A549 (cell line): ENCODE measurements at regions not wholly inside any gene's neighbourhood (a gene's known extent, or its start where the extent isn't known, plus 50 kb on each side); places are given as distances from the start of the nearest gene placed in this dataset.

ENCODE experiments used
- ATAC-seq, 2 experiments: fragments of 200-7000 bp in 1 of 2; fragments of >200 bp in 1 of 2; cut with Nextera tagmentation in 1 of 2; cut with Tn5 transposase in 1 of 2; 3 replicates each; pipeline versions ENCODE4 v1.8.0 to v1.9.1; 2018 to 2020; ENCODE audit warnings: mild to moderate bottlenecking in 1 of 2, moderate library complexity in 1 of 2
- CTCF ChIA-PET: fragments of 300-600 bp; sonication (Branson Sonifier 250); formaldehyde crosslinking; extraction: SDS; loops from one replicate; lab custom pipeline; 2021; ENCODE audit warnings: antibody characterized with exemption, inconsistent platforms; lab: Yijun Ruan, JAX
- POLR2A ChIA-PET: fragments of 350-600 bp; formaldehyde crosslinking; extraction: SDS; loops from one replicate; lab custom pipeline; 2021; ENCODE audit warnings: antibody characterized with exemption, inconsistent platforms; lab: Yijun Ruan, JAX
- DNase-seq, 2 experiments: peaks; one replicate each; pipeline versions ENCODE4 v3.0.0 to v3.0.0-alpha.2; 2011 to 2016; ENCODE audit warnings: low read depth in 1 of 2, low spot score in 1 of 2
- FAIRE-seq: peaks from 2 replicates; lab custom pipeline; 2011; peaks lifted over from hg19 to GRCh38; lab: Jason Lieb, UNC
- H3K27ac ChIP-seq, 2 experiments: fragments of >200 bp; sonication (Bioruptor Twin); formaldehyde crosslinking; 3 replicates each; pipeline ENCODE4 v1.5.1; 2016 to 2017
- H3K4me1 ChIP-seq: fragments of >200 bp; sonication (Bioruptor Twin); formaldehyde crosslinking; 3 replicates; pipeline ENCODE4 v1.6.1; 2016
- H3K4me2 ChIP-seq: fragments of >200 bp; sonication (Bioruptor Twin); formaldehyde crosslinking; 3 replicates; pipeline ENCODE4 v1.6.1; 2016
- H3K4me3 ChIP-seq: fragments of >200 bp; sonication (Bioruptor Twin); formaldehyde crosslinking; 3 replicates; pipeline ENCODE4 v1.5.1; 2016
- H3K9me3 ChIP-seq: fragments of >200 bp; sonication (Bioruptor Twin); formaldehyde crosslinking; 3 replicates; pipeline ENCODE4 v1.6.1; 2016
- CBX2 ChIP-seq: fragments of 200-600 bp; sonication (generic); IDR thresholded peaks from 2 replicates; pipeline ENCODE4 v1.6.1; 2016; ENCODE audit warnings: low read depth, mild to moderate bottlenecking, borderline replicate concordance
- CBX8 ChIP-seq: fragments of 200-600 bp; sonication (generic); IDR thresholded peaks from 2 replicates; pipeline ENCODE4 v1.6.1; 2016
- EHF ChIP-seq: fragments of 250-450 bp; sonication (Bioruptor Pico); IDR thresholded peaks from 2 replicates; pipeline ENCODE4 v1.5.0; 2020; ENCODE audit warnings: mild to moderate bottlenecking
- EHMT2 ChIP-seq: fragments of 200-600 bp; sonication (generic); IDR thresholded peaks from 2 replicates; pipeline ENCODE4 v1.6.1; 2016; ENCODE audit warnings: antibody characterized with exemption, low read depth, mild to moderate bottlenecking, moderate library complexity
- ELK1 ChIP-seq: fragments of 150-350 bp; IDR thresholded peaks from 2 replicates; pipeline ENCODE4 v1.6.1; 2014; ENCODE audit warnings: low read depth, mild to moderate bottlenecking, low read length
- FOSB ChIP-seq: fragments of 250-450 bp; sonication (Bioruptor Pico); IDR thresholded peaks from 2 replicates; pipeline ENCODE4 v1.5.0; 2020; ENCODE audit warnings: mild to moderate bottlenecking, moderate library complexity
- HMGXB4 ChIP-seq: fragments of 250-450 bp; sonication (Bioruptor Pico); IDR thresholded peaks from 2 replicates; pipeline ENCODE4 v1.5.0; 2021; ENCODE audit warnings: mild to moderate bottlenecking, moderate library complexity, borderline replicate concordance
- HOXA7 ChIP-seq: fragments of 250-450 bp; sonication (Bioruptor Pico); IDR thresholded peaks from 2 replicates; pipeline ENCODE4 v1.5.0; 2020; ENCODE audit warnings: mild to moderate bottlenecking, moderate library complexity
- JUNB ChIP-seq: fragments of >200 bp; sonication (Bioruptor Twin); formaldehyde crosslinking; IDR thresholded peaks from 2 replicates; pipeline ENCODE4 v1.6.1; 2016
- KDM5A ChIP-seq: fragments of 200-600 bp; sonication (generic); IDR thresholded peaks from 2 replicates; pipeline ENCODE4 v1.6.1; 2016; ENCODE audit warnings: antibody characterized with exemption, mild to moderate bottlenecking
- MAFK ChIP-seq: fragments of 450-650 bp; IDR thresholded peaks from 2 replicates; pipeline ENCODE4 v1.6.1; 2014; ENCODE audit not compliant: partially characterized antibody
- MAX ChIP-seq: IDR thresholded peaks from 2 replicates; pipeline ENCODE4 v1.6.1; 2012
- MYC ChIP-seq: IDR thresholded peaks from 2 replicates; pipeline ENCODE4 v1.6.1; 2012; ENCODE audit warnings: mild to moderate bottlenecking, inconsistent platforms, low read length, improper control_type of control experiment, borderline replicate concordance
- NFE2L2 ChIP-seq: fragments of 150-350 bp; conservative IDR thresholded peaks from 2 replicates; pipeline ENCODE4 v1.6.1; 2014; ENCODE audit warnings: low read length
- PHF8 ChIP-seq: fragments of 200-600 bp; sonication (generic); IDR thresholded peaks from 2 replicates; pipeline ENCODE4 v1.6.1; 2016; ENCODE audit warnings: low read depth, mild to moderate bottlenecking, antibody characterized with exemption, moderate library complexity, borderline replicate concordance
- POLR2AphosphoS2 ChIP-seq: conservative IDR thresholded peaks from 2 replicates; pipeline ENCODE4 v1.6.1; 2012; ENCODE audit warnings: low read length, improper control_type of control experiment, inconsistent platforms
- SMC3 ChIP-seq: fragments of >200 bp; sonication (Bioruptor Twin); formaldehyde crosslinking; IDR thresholded peaks from 3 replicates; pipeline ENCODE4 v1.6.1; 2018; ENCODE audit warnings: inconsistent platforms
- TP53 ChIP-seq: fragments of 250-450 bp; sonication (Bioruptor Pico); IDR thresholded peaks from 2 replicates; pipeline ENCODE4 v1.5.0; 2021; ENCODE audit warnings: mild to moderate bottlenecking, moderate library complexity
- ZFP36 ChIP-seq: fragments of 450-650 bp; IDR thresholded peaks from 2 replicates; pipeline ENCODE4 v1.6.1; 2014; ENCODE audit warnings: borderline replicate concordance; ENCODE audit not compliant: partially characterized antibody
- WGBS: methylation state at CpG from one replicate; pipeline ENCODE4 v1.1.6; 2017; ENCODE audit errors: missing lambda C conversion rate; 5-methylcytosine and 5-hydroxymethylcytosine counted together
- TF ChIP-seq, protein P1 (sequence below): IDR thresholded peaks from 2 replicates; pipeline ENCODE4 v1.6.1; 2012; ENCODE audit warnings: low read depth, borderline replicate concordance

DNA sequence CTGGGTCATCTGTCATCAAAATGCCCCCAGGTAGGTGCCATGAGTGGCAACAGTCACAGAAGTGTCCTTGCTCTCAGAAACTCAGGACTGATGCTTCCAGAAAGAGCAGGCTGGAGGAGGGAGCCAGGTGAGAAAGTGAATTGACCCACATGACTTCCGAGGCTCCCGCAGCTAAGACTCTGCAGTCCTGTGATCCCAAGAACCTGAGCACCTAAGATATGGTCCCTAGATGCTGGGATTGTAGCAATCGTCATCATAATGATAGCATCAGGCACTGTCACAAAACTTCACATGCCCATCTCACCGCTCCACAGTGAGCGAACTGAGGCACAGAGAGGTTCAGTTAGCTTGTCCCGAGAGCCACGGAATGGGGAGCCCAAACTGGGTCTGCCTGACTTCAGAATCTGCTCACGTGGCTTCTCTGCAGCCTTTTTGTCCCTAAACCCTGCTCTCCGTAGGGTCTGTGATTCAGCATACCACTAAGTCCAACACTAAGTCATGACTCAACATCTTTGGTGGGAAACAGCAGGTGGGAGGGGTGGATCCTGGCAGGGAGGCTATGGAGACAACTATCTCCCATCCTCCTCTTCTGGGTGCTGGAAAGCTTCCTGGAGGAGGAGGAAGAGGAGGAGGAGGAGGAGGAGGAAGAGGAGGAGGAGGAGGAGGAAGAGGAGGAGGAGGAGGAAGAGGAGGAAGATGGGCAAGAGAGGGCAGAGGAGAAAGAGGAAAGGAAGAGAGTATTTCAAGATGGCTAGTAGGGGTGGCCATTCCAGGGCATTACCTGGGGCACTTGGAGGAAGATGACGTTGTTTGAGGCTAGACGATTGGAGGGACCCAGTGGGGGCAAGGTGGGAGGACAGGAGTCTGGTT, 55.5 kb upstream of the DLX4 start:
- H3K9me3 ChIP-seq = no peaks in the 10 kb centered on the region
- WGBS = 67% methylated on average over 10 of the region's 11 CpGs
- peak; percentile 45 to 81 for DNase-seq
- no peak for TF ChIP-seq CBX2
- TF ChIP-seq FOSB = no peak
- peak; percentile 58 for TF ChIP-seq MAX
- TF ChIP-seq MAFK = peak; percentile 79
- TF ChIP-seq, protein P1, sequence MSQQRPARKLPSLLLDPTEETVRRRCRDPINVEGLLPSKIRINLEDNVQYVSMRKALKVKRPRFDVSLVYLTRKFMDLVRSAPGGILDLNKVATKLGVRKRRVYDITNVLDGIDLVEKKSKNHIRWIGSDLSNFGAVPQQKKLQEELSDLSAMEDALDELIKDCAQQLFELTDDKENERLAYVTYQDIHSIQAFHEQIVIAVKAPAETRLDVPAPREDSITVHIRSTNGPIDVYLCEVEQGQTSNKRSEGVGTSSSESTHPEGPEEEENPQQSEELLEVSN = no peak
- H3K4me1 ChIP-seq = peaks cover 20% of the 10 kb centered on the region
- no peak for FAIRE-seq
- POLR2A ChIA-PET = no interaction called here
- 0 out of 3 replicates have a peak overlapping the region, but pooled peaks have one; percentile 11 for H3K4me2 ChIP-seq
- CTCF ChIA-PET = interaction anchor here (0.6 to 62.1 kb wide), 5 partner anchors 9 to 100 kb away, joined by 3 to 2613 read pairs (median 4); partner anchors contain the start of genes DLX3 and DLX4
- ATAC-seq = peak in 1 of 2 experiments; percentile 50; a peak in 3 of 6 replicates
- H3K27ac ChIP-seq = peak overlapping the region in 1 of 2 experiments; percentile 44; a peak in 2 of 6 replicates
- no peak overlapping the region for H3K4me3 ChIP-seq

DNA sequence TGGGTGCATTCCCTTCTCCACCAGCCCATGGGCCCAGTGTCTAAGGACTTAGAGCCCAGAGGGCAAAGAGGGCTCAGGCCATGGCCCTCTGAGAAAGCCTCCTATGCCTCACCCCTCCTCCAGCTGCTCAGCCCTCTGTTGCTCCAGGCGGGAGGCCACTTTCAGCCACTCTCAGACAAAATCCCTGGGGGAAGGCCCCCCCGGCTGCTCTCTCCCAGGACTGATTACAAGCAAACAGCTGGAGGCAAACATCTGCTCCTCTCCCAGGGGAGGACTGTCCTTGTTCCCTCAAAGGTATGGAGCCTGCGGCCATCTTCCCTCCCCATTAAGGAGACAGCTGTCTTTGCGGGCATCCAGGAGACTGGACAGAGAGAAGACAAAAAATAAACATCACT, 54.9 kb upstream of the DLX4 start:
- no peak for ATAC-seq
- Histone ChIP-seq H3K9me3 (no peaks in the 10 kb centered on the region), H3K4me3 (no peak overlapping the region), H3K4me1 (peaks cover 20% of the 10 kb centered on the region), H3K4me2 (no peak overlapping the region), H3K27ac (peak overlapping the region in 1 of 2 experiments; percentile 44; a peak in 3 of 6 replicates)
- no peak for TF ChIP-seq ZFP36
- TF ChIP-seq CBX8 = no peak
- TF ChIP-seq EHF (CRISPR knock-in tag) = no peak
- no peak for TF ChIP-seq TP53
- no peak for TF ChIP-seq KDM5A
- TF ChIP-seq MAFK = no peak
- TF ChIP-seq EHMT2 = no peak
- TF ChIP-seq MYC = no peak
- TF ChIP-seq NFE2L2 = no peak
- no peak for TF ChIP-seq HMGXB4 (CRISPR knock-in tag)
- no peak for TF ChIP-seq ELK1
- no peak for TF ChIP-seq PHF8
- TF ChIP-seq JUNB = no peak
- TF ChIP-seq SMC3 = no peak
- TF ChIP-seq HOXA7 (CRISPR knock-in tag) = no peak
- TF ChIP-seq POLR2AphosphoS2 = no peak
- 69% methylated on average over 4 of the region's 4 CpGs for WGBS
- FAIRE-seq = no peak
- ChIA-PET POLR2A (no interaction called here), CTCF (interaction anchor here (0.6 to 62.1 kb wide), 6 partner anchors 10 to 100 kb away, joined by 3 to 2613 read pairs (median 4); partner anchors contain the start of genes DLX3 and DLX4)
- no peak for DNase-seq
